ENCODE measurements at regions not wholly inside any gene's neighbourhood (a gene's known extent, or its start where the extent isn't known, plus 50 kb on each side); places are given as distances from the start of the nearest gene placed in this dataset.

- H3K4me3 ChIP-seq, result no peak overlapping the region
- H4K20me1 ChIP-seq (ENCODE audit: insufficient read depth), result no peaks in the 10 kb centered on the region
- DNase-seq, result no peak
- no peaks in the 10 kb centered on the region for H3K9me2 ChIP-seq (ENCODE audit: insufficient read depth)
- BruUV-seq (replicated peaks), result no TSS peak
- H3K27me3 ChIP-seq (ENCODE audit: insufficient read depth, low read depth), result no peaks in the 10 kb centered on the region
- TF ChIP-seq, protein P1, sequence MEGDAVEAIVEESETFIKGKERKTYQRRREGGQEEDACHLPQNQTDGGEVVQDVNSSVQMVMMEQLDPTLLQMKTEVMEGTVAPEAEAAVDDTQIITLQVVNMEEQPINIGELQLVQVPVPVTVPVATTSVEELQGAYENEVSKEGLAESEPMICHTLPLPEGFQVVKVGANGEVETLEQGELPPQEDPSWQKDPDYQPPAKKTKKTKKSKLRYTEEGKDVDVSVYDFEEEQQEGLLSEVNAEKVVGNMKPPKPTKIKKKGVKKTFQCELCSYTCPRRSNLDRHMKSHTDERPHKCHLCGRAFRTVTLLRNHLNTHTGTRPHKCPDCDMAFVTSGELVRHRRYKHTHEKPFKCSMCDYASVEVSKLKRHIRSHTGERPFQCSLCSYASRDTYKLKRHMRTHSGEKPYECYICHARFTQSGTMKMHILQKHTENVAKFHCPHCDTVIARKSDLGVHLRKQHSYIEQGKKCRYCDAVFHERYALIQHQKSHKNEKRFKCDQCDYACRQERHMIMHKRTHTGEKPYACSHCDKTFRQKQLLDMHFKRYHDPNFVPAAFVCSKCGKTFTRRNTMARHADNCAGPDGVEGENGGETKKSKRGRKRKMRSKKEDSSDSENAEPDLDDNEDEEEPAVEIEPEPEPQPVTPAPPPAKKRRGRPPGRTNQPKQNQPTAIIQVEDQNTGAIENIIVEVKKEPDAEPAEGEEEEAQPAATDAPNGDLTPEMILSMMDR (conservative IDR thresholded peaks at IDR 0.05), result no peak
- no peak for TF ChIP-seq EZH2 (IDR thresholded peaks at IDR 0.05; ENCODE audit: low read depth)
- H3K36me3 ChIP-seq (ENCODE audit: low read depth), result no peaks in the 10 kb centered on the region
- H3K4me1 ChIP-seq (replicated peaks; ENCODE audit: insufficient read depth), result peaks cover 15% of the 10 kb centered on the region
- CTCF ChIA-PET, result no interaction called here
- H3K79me2 ChIP-seq (ENCODE audit: low read depth), result no peaks in the 10 kb centered on the region
- H3K4me2 ChIP-seq, result no peak overlapping the region
- intact Hi-C loops (cut with micrococcal nuclease; ENCODE audit: unreplicated experiment), result no loop called here
- peaks cover 4% of the 10 kb centered on the region; the same call in 1 of the 2 replicates for H3K9me3 ChIP-seq (ENCODE audit: insufficient read depth, low read depth)
- POLR2A ChIA-PET (ENCODE audit: unreplicated experiment), result interaction anchor here (0.5 kb wide), 1 partner anchor 17 kb away, joined by 6 read pairs; no protein-coding TSS in a partner anchor
- H2AFZ ChIP-seq, result no peak overlapping the region
- peaks cover 9% of the 10 kb centered on the region; the same call in 1 of the 2 replicates for H3F3A ChIP-seq (ENCODE audit: insufficient read depth, low read depth)
- no peak overlapping the region for H3K27ac ChIP-seq
Observed at GRCh38 chr1:232709386-232709785, 79.5 kb upstream of the SIPA1L2 start.

GRCh38 chr1:232711996-232712395, 82.1 kb upstream of the SIPA1L2 start:
- BruUV-seq (replicated peaks), result no TSS peak
- Histone ChIP-seq H2AFZ (no peak overlapping the region), H3K27me3 (ENCODE audit: insufficient read depth, low read depth) (no peaks in the 10 kb centered on the region), H3K4me1 (replicated peaks; ENCODE audit: insufficient read depth) (no peaks in the 10 kb centered on the region), H3K4me2 (no peak overlapping the region), H4K20me1 (ENCODE audit: insufficient read depth) (no peaks in the 10 kb centered on the region), H3K4me3 (no peak overlapping the region), H3K9me2 (ENCODE audit: insufficient read depth) (no peaks in the 10 kb centered on the region), H3K79me2 (ENCODE audit: low read depth) (no peaks in the 10 kb centered on the region), H3K9me3 (ENCODE audit: insufficient read depth, low read depth) (peaks cover 4% of the 10 kb centered on the region; the same call in 1 of the 2 replicates), H3K36me3 (ENCODE audit: low read depth) (no peaks in the 10 kb centered on the region), H3F3A (ENCODE audit: insufficient read depth, low read depth) (no peaks in the 10 kb centered on the region), H3K27ac (no peak overlapping the region)
- no peak for DNase-seq
- intact Hi-C loops (cut with micrococcal nuclease; ENCODE audit: unreplicated experiment), result no loop called here
- TF ChIP-seq EZH2 (IDR thresholded peaks at IDR 0.05; ENCODE audit: low read depth), result no peak
- TF ChIP-seq, protein P1 (conservative IDR thresholded peaks at IDR 0.05), result no peak
- POLR2A ChIA-PET (ENCODE audit: unreplicated experiment), result no interaction called here
- CTCF ChIA-PET, result no interaction called here

- no peak for DNase-seq
- no peaks in the 10 kb centered on the region for H3K79me2 ChIP-seq (ENCODE audit: low read depth)
- no peak overlapping the region for H3K4me3 ChIP-seq
- no peaks in the 10 kb centered on the region for H3K4me1 ChIP-seq (replicated peaks; ENCODE audit: insufficient read depth)
- CTCF ChIA-PET, result no interaction called here
- BruUV-seq (replicated peaks), result no TSS peak
- intact Hi-C loops (cut with micrococcal nuclease; ENCODE audit: unreplicated experiment), result no loop called here
- no peaks in the 10 kb centered on the region for H3K27me3 ChIP-seq (ENCODE audit: insufficient read depth, low read depth)
- H3K36me3 ChIP-seq (ENCODE audit: low read depth), result no peaks in the 10 kb centered on the region
- no peaks in the 10 kb centered on the region for H3K9me2 ChIP-seq (ENCODE audit: insufficient read depth)
- POLR2A ChIA-PET (ENCODE audit: unreplicated experiment), result no interaction called here
- H4K20me1 ChIP-seq (ENCODE audit: insufficient read depth), result no peaks in the 10 kb centered on the region
- H2AFZ ChIP-seq, result no peak overlapping the region
- no peak overlapping the region for H3K27ac ChIP-seq
- H3K9me3 ChIP-seq (ENCODE audit: insufficient read depth, low read depth), result peaks cover 13% of the 10 kb centered on the region
- TF ChIP-seq, protein P1 (conservative IDR thresholded peaks at IDR 0.05), result no peak
- TF ChIP-seq EZH2 (IDR thresholded peaks at IDR 0.05; ENCODE audit: low read depth), result no peak
- H3K4me2 ChIP-seq, result no peak overlapping the region
- no peaks in the 10 kb centered on the region for H3F3A ChIP-seq (ENCODE audit: insufficient read depth, low read depth)
Observed at GRCh38 chr1:232713785-232714184, 83.9 kb upstream of the SIPA1L2 start.
